ENCODE measurements at regions not wholly inside any gene's neighbourhood (a gene's known extent, or its start where the extent isn't known, plus 50 kb on each side); places are given as distances from the start of the nearest gene placed in this dataset.

DNA sequence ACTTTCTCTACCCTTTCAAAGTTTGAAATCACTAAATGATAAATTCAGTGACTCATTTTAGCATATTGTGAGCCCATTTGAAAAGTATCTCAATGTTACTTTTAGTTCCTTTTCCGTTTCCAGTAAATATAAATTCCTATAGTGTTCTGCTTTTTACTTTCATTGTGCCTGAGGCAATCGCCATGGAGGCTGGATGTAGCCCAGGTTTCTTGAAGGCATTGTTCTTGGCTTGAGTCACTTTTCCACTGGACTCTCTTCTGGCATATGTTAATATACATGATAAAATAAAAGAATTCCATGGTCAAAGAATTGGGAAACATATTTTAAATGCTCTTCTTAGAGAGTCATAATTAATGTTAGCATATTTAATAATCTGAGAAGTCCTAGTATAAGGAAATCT is 327.0 kb downstream of the IZUMO3 start:
- TF ChIP-seq, protein P1, sequence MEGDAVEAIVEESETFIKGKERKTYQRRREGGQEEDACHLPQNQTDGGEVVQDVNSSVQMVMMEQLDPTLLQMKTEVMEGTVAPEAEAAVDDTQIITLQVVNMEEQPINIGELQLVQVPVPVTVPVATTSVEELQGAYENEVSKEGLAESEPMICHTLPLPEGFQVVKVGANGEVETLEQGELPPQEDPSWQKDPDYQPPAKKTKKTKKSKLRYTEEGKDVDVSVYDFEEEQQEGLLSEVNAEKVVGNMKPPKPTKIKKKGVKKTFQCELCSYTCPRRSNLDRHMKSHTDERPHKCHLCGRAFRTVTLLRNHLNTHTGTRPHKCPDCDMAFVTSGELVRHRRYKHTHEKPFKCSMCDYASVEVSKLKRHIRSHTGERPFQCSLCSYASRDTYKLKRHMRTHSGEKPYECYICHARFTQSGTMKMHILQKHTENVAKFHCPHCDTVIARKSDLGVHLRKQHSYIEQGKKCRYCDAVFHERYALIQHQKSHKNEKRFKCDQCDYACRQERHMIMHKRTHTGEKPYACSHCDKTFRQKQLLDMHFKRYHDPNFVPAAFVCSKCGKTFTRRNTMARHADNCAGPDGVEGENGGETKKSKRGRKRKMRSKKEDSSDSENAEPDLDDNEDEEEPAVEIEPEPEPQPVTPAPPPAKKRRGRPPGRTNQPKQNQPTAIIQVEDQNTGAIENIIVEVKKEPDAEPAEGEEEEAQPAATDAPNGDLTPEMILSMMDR (conservative IDR thresholded peaks at IDR 0.05 in 1 of 2, IDR thresholded peaks at IDR 0.05 in 1 of 2; ENCODE audit: extremely low read depth in 1 of 2, insufficient read depth in 1 of 2, low read depth in 1 of 2, low read length in 2 of 2), result no peak
- TF ChIP-seq EZH2 (IDR thresholded peaks at IDR 0.05; ENCODE audit: borderline replicate concordance, low read length), result no peak

Data from mammary epithelial cell (primary cell).